Neural cell (in vitro differentiated cells): ENCODE measurements at regions not wholly inside any gene's neighbourhood (a gene's known extent, or its start where the extent isn't known, plus 50 kb on each side); places are given as distances from the start of the nearest gene placed in this dataset.

Source experiments
- H2AFZ ChIP-seq: fragments of 200-600, 300-800 bp; sonication (generic), shearing (Covaris generic); 2 replicates; pipeline ENCODE4 v1.6.0; 2014; ENCODE audit warnings: low read depth, mild to moderate bottlenecking, antibody characterized with exemption, low read length, moderate library complexity
- H3F3A ChIP-seq: fragments of 200-600 bp; shearing (Covaris generic); 2 replicates; pipeline ENCODE4 v1.6.1; 2016; ENCODE audit warnings: mild to moderate bottlenecking, moderate library complexity, mixed read lengths, antibody characterized with exemption, low read length; ENCODE audit not compliant: insufficient read depth, poor library complexity, severe bottlenecking
- H3K27ac ChIP-seq: fragments of 200-600, 300-800 bp; sonication (generic), shearing (Covaris generic); 2 replicates; pipeline ENCODE4 v1.5.1; 2014; ENCODE audit warnings: mild to moderate bottlenecking, low read length, moderate library complexity
- H3K27me3 ChIP-seq: fragments of 300-800, 200-600 bp; sonication (generic), shearing (Covaris generic); 2 replicates; pipeline ENCODE4 v1.6.0; 2014; ENCODE audit warnings: mild to moderate bottlenecking, low read depth, low read length, moderate library complexity; ENCODE audit not compliant: insufficient read depth
- H3K36me3 ChIP-seq: fragments of 300-800, 200-600 bp; sonication (generic), shearing (Covaris generic); 2 replicates; pipeline ENCODE4 v1.5.1; 2014; ENCODE audit warnings: mild to moderate bottlenecking, antibody characterized with exemption, low read length, moderate library complexity; ENCODE audit not compliant: insufficient read depth
- H3K4me2 ChIP-seq: fragments of 300-800, 200-600 bp; sonication (generic), shearing (Covaris generic); 2 replicates; pipeline ENCODE4 v1.6.0; 2014; ENCODE audit warnings: mild to moderate bottlenecking, low read length
- H3K4me3 ChIP-seq: fragments of 300-800, 200-600 bp; sonication (generic), shearing (Covaris generic); 2 replicates; pipeline ENCODE4 v1.5.1; 2014; ENCODE audit warnings: mild to moderate bottlenecking, low read length, moderate library complexity
- H3K79me2 ChIP-seq: fragments of 200-600 bp; shearing (Covaris generic); replicated peaks from 2 replicates; pipeline ENCODE4 v1.6.0; 2014; ENCODE audit warnings: mild to moderate bottlenecking, low read length, moderate library complexity; ENCODE audit not compliant: insufficient read depth
- H3K9ac ChIP-seq: fragments of 300-800, 200-600 bp; sonication (generic), shearing (Covaris generic); 2 replicates; pipeline ENCODE4 v1.6.1; 2016; ENCODE audit warnings: mild to moderate bottlenecking, low read length, mixed read lengths
- H3K9me2 ChIP-seq: fragments of 200-600 bp; shearing (Covaris generic); 2 replicates; pipeline ENCODE4 v1.6.1; 2016; ENCODE audit warnings: mild to moderate bottlenecking, low read length, mixed read lengths; ENCODE audit not compliant: insufficient read depth
- H3K9me3 ChIP-seq: fragments of 200-600, 300-800 bp; sonication (generic), shearing (Covaris generic); 2 replicates; pipeline ENCODE4 v1.6.1; 2016; ENCODE audit warnings: mild to moderate bottlenecking, mixed run types, low read length, moderate library complexity, mixed read lengths
- H4K20me1 ChIP-seq: fragments of 200-600 bp; shearing (Covaris generic); 2 replicates; pipeline ENCODE4 v1.6.1; 2016; ENCODE audit warnings: mild to moderate bottlenecking, mixed run types; ENCODE audit not compliant: insufficient read depth
- EP300 ChIP-seq: fragments of 450-650 bp; conservative IDR thresholded peaks from 2 replicates; pipeline ENCODE4 v1.6.1; 2014; ENCODE audit warnings: antibody characterized with exemption, mild to moderate bottlenecking, moderate library complexity; ENCODE audit not compliant: poor library complexity, severe bottlenecking
- EZH2 ChIP-seq: fragments of 200-600, 300-800 bp; shearing (Covaris generic), sonication (generic); IDR thresholded peaks from 2 replicates; pipeline ENCODE4 v1.6.1; 2014; ENCODE audit warnings: antibody characterized with exemption, low read length, borderline replicate concordance, mild to moderate bottlenecking; ENCODE audit not compliant: insufficient read depth, poor library complexity, severe bottlenecking
- MXI1 ChIP-seq: fragments of 450-650 bp; conservative IDR thresholded peaks from 2 replicates; pipeline ENCODE4 v1.6.1; 2014; ENCODE audit warnings: antibody characterized with exemption, mild to moderate bottlenecking; ENCODE audit not compliant: poor library complexity, severe bottlenecking
- POLR2AphosphoS5 ChIP-seq: IDR thresholded peaks from 2 replicates; pipeline ENCODE4 v1.6.1; 2012
- RAD21 ChIP-seq: fragments of 450-650 bp; conservative IDR thresholded peaks from 2 replicates; pipeline ENCODE4 v1.6.1; 2014; ENCODE audit warnings: antibody characterized with exemption, mild to moderate bottlenecking, moderate library complexity
- REST ChIP-seq: IDR thresholded peaks from 2 replicates; pipeline ENCODE4 v1.6.1; 2012; ENCODE audit warnings: borderline replicate concordance
- SMC3 ChIP-seq: fragments of 450-650 bp; conservative IDR thresholded peaks from 2 replicates; pipeline ENCODE4 v1.6.1; 2014; ENCODE audit warnings: antibody characterized with exemption, mild to moderate bottlenecking, moderate library complexity; ENCODE audit not compliant: poor library complexity
- TAF1 ChIP-seq: IDR thresholded peaks from 2 replicates; pipeline ENCODE4 v1.6.1; 2012; ENCODE audit warnings: low read depth
- TF ChIP-seq, protein P1 (sequence below): fragments of 450-650 bp; IDR thresholded peaks from 2 replicates; pipeline ENCODE4 v1.5.1; 2014; ENCODE audit warnings: antibody characterized with exemption, mild to moderate bottlenecking, moderate library complexity; ENCODE audit not compliant: poor library complexity, severe bottlenecking

GRCh38 chr16:86709902-86710601, 131.7 kb downstream of the FOXL1 start:
- Histone ChIP-seq H2AFZ (no peak overlapping the region), H4K20me1 (no peaks in the 10 kb centered on the region), H3K79me2 (no peaks in the 10 kb centered on the region), H3K27ac (no peak overlapping the region), H3K27me3 (no peaks in the 10 kb centered on the region), H3K4me3 (no peak overlapping the region), H3K9me3 (no peaks in the 10 kb centered on the region), H3K9ac (no peak overlapping the region), H3K4me2 (no peak overlapping the region), H3K36me3 (no peaks in the 10 kb centered on the region), H3F3A (no peaks in the 10 kb centered on the region), H3K9me2 (no peaks in the 10 kb centered on the region)
- no peak for TF ChIP-seq TAF1
- no peak for TF ChIP-seq POLR2AphosphoS5
- no peak for TF ChIP-seq REST
- TF ChIP-seq RAD21: no peak
- TF ChIP-seq MXI1: no peak
- no peak for TF ChIP-seq SMC3
- TF ChIP-seq, protein P1, sequence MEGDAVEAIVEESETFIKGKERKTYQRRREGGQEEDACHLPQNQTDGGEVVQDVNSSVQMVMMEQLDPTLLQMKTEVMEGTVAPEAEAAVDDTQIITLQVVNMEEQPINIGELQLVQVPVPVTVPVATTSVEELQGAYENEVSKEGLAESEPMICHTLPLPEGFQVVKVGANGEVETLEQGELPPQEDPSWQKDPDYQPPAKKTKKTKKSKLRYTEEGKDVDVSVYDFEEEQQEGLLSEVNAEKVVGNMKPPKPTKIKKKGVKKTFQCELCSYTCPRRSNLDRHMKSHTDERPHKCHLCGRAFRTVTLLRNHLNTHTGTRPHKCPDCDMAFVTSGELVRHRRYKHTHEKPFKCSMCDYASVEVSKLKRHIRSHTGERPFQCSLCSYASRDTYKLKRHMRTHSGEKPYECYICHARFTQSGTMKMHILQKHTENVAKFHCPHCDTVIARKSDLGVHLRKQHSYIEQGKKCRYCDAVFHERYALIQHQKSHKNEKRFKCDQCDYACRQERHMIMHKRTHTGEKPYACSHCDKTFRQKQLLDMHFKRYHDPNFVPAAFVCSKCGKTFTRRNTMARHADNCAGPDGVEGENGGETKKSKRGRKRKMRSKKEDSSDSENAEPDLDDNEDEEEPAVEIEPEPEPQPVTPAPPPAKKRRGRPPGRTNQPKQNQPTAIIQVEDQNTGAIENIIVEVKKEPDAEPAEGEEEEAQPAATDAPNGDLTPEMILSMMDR: no peak
- TF ChIP-seq EP300: no peak
- no peak for TF ChIP-seq EZH2

DNA sequence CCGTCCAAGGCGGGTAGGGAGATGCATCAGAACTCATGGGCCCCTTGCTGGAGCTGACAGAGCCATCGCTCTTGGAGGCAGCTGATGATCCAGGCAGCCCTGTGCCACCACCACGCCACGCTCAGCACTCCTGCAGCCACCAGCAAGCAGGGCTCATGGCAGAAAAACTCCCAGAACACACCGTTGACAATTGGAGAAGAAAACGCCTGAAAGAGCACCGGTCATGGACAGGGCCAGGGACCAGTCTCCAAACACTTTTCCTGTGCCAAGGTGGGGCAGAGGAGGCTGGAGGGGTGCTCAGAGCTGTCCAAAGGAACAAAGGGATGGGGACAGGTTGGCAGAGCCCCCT, 132.2 kb downstream of the FOXL1 start:
- Histone ChIP-seq H3K9me3 (no peaks in the 10 kb centered on the region), H3K9ac (no peak overlapping the region), H3K9me2 (no peaks in the 10 kb centered on the region), H3K4me2 (no peak overlapping the region), H3K36me3 (no peaks in the 10 kb centered on the region), H3K27me3 (no peaks in the 10 kb centered on the region), H4K20me1 (no peaks in the 10 kb centered on the region), H2AFZ (no peak overlapping the region), H3K4me3 (no peak overlapping the region), H3K79me2 (no peaks in the 10 kb centered on the region), H3F3A (no peaks in the 10 kb centered on the region), H3K27ac (no peak overlapping the region)
- TF ChIP-seq REST: no peak
